WERI-Rb-1 (cell line): ENCODE measurements at regions not wholly inside any gene's neighbourhood (a gene's known extent, or its start where the extent isn't known, plus 50 kb on each side); places are given as distances from the start of the nearest gene placed in this dataset.
"Not testable (repeated sequence)": the region's sequence is repeated elsewhere in the genome, so short reads cannot be mapped to it uniquely, and the experiment has no call there.

Source experiments
- DNase-seq: peaks from one replicate; pipeline ENCODE4 v3.0.0-alpha.2; 2020
- H3K27ac ChIP-seq: fragments of 250-450 bp; sonication (Bioruptor Pico); 2 replicates; pipeline ENCODE4 v1.5.1; 2020; ENCODE audit warnings: mild to moderate bottlenecking, moderate library complexity
- H3K27me3 ChIP-seq: fragments of 250-450 bp; sonication (Bioruptor Pico); 2 replicates; pipeline ENCODE4 v1.5.1; 2021; ENCODE audit warnings: mild to moderate bottlenecking, low read depth, moderate library complexity; ENCODE audit not compliant: insufficient read depth, severe bottlenecking
- H3K36me3 ChIP-seq: fragments of 250-450 bp; sonication (Bioruptor Pico); 2 replicates; pipeline ENCODE4 v1.5.1; 2020; ENCODE audit warnings: mild to moderate bottlenecking, moderate library complexity
- H3K4me3 ChIP-seq: 2 replicates; pipeline ENCODE4 v1.5.1; 2011; ENCODE audit warnings: low read depth, mild to moderate bottlenecking, control low read depth, low read length
- H3K9me3 ChIP-seq: fragments of 250-450 bp; sonication (Bioruptor Pico); 2 replicates; pipeline ENCODE4 v1.5.1; 2021; ENCODE audit warnings: mild to moderate bottlenecking, moderate library complexity; ENCODE audit not compliant: severe bottlenecking
- TF ChIP-seq, protein P1 (sequence below): IDR thresholded peaks from 2 replicates; pipeline ENCODE4 v1.5.1; 2011; ENCODE audit warnings: low read depth, mild to moderate bottlenecking, control low read depth, inconsistent platforms, low read length

DNA sequence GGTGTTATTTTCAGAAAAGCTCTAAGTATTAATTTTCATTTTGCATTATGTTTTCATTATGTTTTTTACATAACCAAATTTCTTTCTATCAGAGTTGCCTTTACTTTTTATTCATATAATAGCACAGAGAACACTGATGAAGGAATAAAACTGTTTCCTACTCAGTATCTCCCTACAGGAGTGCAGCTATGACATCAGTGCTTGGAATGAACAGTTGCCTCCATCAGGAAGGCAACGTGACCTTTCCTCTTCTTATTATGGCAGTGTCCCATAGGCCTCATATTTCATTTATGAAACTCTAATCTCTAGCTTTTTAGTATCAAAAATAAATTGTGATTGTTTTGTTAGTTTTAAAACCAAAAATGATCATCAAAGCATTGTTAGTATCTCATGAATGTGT, 712.8 kb downstream of the CD109 start:
- Histone ChIP-seq H3K27me3 (peaks cover 7% of the 10 kb centered on the region), H3K9me3 (no peaks in the 10 kb centered on the region), H3K4me3 (no peak overlapping the region), H3K36me3 (no peaks in the 10 kb centered on the region), H3K27ac (no peak overlapping the region)
- TF ChIP-seq, protein P1, sequence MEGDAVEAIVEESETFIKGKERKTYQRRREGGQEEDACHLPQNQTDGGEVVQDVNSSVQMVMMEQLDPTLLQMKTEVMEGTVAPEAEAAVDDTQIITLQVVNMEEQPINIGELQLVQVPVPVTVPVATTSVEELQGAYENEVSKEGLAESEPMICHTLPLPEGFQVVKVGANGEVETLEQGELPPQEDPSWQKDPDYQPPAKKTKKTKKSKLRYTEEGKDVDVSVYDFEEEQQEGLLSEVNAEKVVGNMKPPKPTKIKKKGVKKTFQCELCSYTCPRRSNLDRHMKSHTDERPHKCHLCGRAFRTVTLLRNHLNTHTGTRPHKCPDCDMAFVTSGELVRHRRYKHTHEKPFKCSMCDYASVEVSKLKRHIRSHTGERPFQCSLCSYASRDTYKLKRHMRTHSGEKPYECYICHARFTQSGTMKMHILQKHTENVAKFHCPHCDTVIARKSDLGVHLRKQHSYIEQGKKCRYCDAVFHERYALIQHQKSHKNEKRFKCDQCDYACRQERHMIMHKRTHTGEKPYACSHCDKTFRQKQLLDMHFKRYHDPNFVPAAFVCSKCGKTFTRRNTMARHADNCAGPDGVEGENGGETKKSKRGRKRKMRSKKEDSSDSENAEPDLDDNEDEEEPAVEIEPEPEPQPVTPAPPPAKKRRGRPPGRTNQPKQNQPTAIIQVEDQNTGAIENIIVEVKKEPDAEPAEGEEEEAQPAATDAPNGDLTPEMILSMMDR, result no peak
- DNase-seq, result no peak

GRCh38 chr6:74404366-74404765, 708.4 kb downstream of the CD109 start:
- no peaks in the 10 kb centered on the region for H3K27me3 ChIP-seq
- no peak for DNase-seq
- no peak overlapping the region for H3K27ac ChIP-seq
- H3K4me3 ChIP-seq, result no peak overlapping the region
- H3K9me3 ChIP-seq, result no peaks in the 10 kb centered on the region
- TF ChIP-seq, protein P1, result no peak
- H3K36me3 ChIP-seq, result no peaks in the 10 kb centered on the region

DNA sequence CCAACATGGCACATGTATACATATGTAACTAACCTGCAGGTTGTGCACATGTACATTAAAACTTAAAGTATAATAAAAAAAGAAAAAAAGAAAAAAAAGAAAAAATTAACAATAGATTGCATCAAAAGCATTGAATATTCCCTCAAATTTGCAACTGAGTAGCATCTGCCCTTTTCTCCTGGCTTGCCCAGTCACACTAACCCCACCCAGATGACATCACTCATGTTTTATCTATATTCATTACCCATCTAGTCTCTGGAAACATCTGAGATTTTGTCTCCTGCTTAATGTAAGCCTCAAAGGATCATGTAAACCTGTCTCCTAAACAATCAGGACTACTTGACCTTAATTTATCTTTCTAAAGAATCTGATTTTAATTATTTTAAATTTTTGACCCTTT, 706.8 kb downstream of the CD109 start:
- DNase-seq, result no peak

DNA sequence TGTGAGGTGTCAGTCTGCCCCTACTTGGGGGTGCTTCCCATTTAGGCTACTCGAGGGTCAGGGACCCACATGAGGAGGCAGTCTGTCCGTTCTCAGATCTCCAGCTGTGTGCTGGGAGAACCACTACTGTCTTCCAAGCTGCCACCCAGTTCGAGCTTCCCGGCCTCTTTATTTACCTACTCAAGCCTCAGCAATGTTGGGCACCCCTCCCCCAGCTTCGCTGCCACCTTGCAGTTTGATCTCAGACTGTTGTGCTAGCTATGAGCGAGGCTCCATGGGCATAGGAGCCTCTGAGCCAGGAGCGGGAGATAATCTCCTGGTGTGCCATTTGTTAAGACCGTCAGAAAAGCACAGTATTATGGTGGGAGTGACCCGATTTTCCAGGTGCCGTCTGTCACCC, 682.4 kb downstream of the CD109 start:
- not testable (repeated sequence) for H3K27ac ChIP-seq, H3K9me3 ChIP-seq, H3K4me3 ChIP-seq, H3K36me3 ChIP-seq, DNase-seq
- peaks cover 16% of the 10 kb centered on the region for H3K27me3 ChIP-seq

More for the DNA sequence above, 706.8 kb downstream of the CD109 start:
- Histone ChIP-seq H3K4me3 (no peak overlapping the region), H3K9me3 (no peaks in the 10 kb centered on the region), H3K27me3 (peaks cover 3% of the 10 kb centered on the region), H3K36me3 (no peaks in the 10 kb centered on the region), H3K27ac (no peak overlapping the region)
- TF ChIP-seq, protein P1, result no peak

- Histone ChIP-seq H3K27ac (no peak overlapping the region), H3K4me3 (no peak overlapping the region), H3K27me3 (peaks cover 22% of the 10 kb centered on the region), H3K9me3 (no peaks in the 10 kb centered on the region), H3K36me3 (no peaks in the 10 kb centered on the region)
- TF ChIP-seq, protein P1, result no peak
- DNase-seq, result no peak
Observed at GRCh38 chr6:74369556-74369993, 673.6 kb downstream of the CD109 start.

DNA sequence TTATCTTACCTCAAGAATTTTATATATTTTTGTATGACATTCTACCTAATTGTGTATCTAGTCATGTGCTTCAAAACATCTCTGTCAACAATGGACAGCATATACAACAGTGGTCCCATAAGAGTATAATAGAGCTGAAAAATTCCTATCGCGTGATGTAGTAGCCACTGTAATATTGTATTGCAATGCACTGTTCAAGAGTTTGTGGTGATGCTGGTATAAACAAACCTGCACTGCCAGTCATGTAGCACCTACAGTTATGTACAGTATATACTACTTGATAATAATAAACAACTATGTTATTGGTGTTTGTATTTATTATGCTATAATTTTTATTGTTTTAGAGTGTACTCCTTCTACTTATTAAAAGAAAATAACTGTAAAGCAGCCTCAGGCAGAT, 672.7 kb downstream of the CD109 start:
- Histone ChIP-seq H3K27ac (no peak overlapping the region), H3K4me3 (no peak overlapping the region), H3K36me3 (no peaks in the 10 kb centered on the region), H3K9me3 (no peaks in the 10 kb centered on the region), H3K27me3 (peaks cover 23% of the 10 kb centered on the region)
- TF ChIP-seq, protein P1, result no peak
- no peak for DNase-seq
